Lung microvascular endothelial cell (primary cell): ENCODE measurements at regions not wholly inside any gene's neighbourhood (a gene's known extent, or its start where the extent isn't known, plus 50 kb on each side); places are given as distances from the start of the nearest gene placed in this dataset.

Source experiments
- DNase-seq, 2 donors: peaks; one replicate each; pipeline versions ENCODE4 v3.0.0 to v3.0.0-alpha.2; 2010; ENCODE audit warnings: low read depth in 2 of 2

DNA sequence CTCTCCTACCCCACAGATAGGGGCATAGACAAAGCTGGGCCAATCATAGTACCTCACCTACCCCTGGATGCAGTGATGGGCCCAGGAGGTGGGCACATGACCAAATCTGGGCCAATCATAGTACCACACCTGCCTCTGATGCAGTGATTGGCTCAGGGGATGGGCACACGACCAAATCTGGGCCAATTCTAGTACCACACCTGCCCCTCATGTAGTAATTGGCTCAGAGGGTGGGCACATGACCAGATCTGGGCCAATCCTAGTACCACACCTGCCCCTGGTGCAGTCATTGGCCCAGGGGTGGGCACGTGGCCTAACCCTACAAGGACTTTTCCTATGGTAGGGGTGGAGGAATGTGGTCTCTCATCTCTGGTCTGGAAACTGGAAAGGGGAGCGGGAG lies 56.9 kb upstream of the MEF2A start:
- DNase-seq: no peak

DNA sequence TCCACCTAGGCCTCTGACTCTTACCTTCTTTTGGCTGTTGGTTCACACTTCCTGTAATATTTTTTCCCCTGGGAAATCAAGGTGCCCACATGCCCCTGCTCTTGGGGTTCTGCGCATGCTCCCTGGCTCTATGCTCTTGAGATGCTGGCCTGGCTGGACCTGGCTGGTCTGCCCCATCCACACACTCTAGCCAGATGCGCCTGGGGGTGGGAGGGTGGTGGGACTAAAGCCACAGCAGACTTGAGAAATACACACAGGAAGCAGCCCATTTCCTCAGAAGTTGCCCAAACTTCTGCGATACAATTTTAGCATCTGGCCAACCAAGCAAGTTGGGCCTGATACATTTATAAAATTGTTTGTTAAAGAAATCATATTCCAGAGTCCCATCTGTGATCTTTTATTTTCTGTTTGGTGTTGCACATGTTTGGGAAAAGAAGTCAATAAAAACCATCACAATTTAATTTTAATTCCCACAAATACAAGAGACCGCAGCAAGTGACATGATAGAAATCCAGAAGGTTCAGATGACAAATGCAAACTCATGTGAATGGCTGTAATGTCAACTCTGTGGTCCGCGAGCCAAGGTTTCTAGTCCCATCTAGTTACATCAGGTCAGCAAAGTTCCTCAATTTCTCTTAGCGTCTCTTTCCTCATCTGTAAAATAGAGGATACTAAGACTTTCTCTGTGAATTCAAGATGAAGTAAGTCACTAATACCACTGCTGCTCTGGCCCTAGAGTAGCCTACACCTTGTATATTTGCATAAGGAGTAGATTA lies 55.9 kb upstream of the MEF2A start:
- DNase-seq: peak in 1 of 2 donors; percentile 47

- DNase-seq: peak; percentile 24 to 58
These were observed 54.3 kb upstream of the MEF2A start for GRCh38 chr15:99511531-99511865.

DNA sequence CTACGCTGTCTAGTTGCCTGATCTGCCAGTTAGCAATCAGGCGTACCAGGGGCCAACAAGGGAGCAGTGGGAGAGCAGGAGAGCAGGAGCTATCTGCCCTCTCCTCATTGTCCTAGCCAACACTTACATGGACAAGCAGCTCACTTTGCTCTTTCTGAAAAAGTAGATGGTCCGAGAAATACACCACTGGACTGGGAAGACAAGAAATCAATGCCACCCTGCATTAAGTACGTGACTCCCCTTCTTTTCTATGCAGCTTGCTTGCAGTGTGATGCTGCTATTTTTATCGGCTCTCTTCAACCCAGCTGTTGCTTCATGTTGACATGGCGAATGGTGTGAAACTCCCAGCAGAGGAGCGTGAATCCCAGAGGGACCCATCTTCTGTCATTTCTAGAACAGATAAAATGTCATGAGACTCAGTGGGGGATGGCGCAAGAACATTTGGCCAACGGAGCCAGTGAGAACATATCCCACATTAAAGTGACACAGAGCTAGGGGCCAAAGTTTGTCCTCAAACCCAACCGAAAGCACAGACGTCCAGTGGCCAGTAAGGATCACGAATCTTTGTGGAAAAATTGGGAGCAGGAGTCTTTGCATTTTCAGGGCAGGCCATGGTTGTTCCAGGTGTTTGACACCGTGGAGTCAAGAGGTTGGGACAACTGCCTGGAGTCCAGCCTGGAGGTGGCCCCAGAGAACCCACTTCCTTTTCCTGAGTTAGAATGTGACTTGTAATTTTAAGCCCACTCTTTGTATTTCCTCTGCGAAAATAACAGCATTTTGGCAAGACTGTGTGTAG lies 53.7 kb upstream of the MEF2A start:
- no peak for DNase-seq

- DNase-seq: peak in 1 of 2 donors; percentile 41
These were observed 51.5 kb upstream of the MEF2A start for GRCh38 chr15:99514306-99514705.
